ENCODE measurements at regions not wholly inside any gene's neighbourhood (a gene's known extent, or its start where the extent isn't known, plus 50 kb on each side); places are given as distances from the start of the nearest gene placed in this dataset.

DNA sequence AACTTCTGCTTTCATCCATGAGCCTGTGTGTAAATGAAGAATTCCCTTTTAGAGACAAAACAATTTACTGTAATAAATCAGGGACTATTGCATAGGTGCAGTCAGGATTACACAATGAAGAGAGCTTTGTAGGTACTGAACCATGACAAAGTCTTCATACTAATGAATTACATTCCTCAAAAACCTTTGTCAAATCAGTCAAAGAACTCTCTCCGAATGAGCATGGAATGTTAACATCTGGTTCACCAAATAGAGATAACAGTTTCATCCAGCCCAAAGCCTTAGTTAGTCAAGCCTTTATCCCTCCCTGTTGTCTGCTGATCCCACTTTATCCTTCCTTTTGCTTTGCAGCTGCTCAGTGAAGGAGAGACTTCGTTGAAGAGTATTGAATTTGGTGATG, 62.9 kb upstream of the DMRTA1 start:
- BruUV-seq (replicated peaks) = no TSS peak
- intact Hi-C loops (cut with micrococcal nuclease; ENCODE audit: unreplicated experiment) = no loop called here
- Histone ChIP-seq H3K27me3 (replicated peaks; ENCODE audit: control insufficient read depth, insufficient read depth, low read length) (no peaks in the 10 kb centered on the region), H3K4me1 (no peaks in the 10 kb centered on the region), H3K36me3 (ENCODE audit: control insufficient read depth, insufficient read depth, low read length) (no peaks in the 10 kb centered on the region), H3K4me3 (ENCODE audit: low read depth, low read length) (no peak overlapping the region), H3K9me3 (no peaks in the 10 kb centered on the region)
- no peak for DNase-seq
- H3K4me3 Mint-ChIP-seq (ENCODE audit: unreplicated experiment) = no peak overlapping the region
- H3K27ac Mint-ChIP-seq (ENCODE audit: unreplicated experiment) = no peak overlapping the region
- POLR2A ChIA-PET = no interaction called here
- H3K27me3 Mint-ChIP-seq (ENCODE audit: insufficient read depth, unreplicated experiment) = peaks cover 2% of the 10 kb centered on the region
- CTCF ChIA-PET = no interaction called here
- H3K4me1 Mint-ChIP-seq (ENCODE audit: low read depth, unreplicated experiment) = no peaks in the 10 kb centered on the region
- TF ChIP-seq, protein P1, sequence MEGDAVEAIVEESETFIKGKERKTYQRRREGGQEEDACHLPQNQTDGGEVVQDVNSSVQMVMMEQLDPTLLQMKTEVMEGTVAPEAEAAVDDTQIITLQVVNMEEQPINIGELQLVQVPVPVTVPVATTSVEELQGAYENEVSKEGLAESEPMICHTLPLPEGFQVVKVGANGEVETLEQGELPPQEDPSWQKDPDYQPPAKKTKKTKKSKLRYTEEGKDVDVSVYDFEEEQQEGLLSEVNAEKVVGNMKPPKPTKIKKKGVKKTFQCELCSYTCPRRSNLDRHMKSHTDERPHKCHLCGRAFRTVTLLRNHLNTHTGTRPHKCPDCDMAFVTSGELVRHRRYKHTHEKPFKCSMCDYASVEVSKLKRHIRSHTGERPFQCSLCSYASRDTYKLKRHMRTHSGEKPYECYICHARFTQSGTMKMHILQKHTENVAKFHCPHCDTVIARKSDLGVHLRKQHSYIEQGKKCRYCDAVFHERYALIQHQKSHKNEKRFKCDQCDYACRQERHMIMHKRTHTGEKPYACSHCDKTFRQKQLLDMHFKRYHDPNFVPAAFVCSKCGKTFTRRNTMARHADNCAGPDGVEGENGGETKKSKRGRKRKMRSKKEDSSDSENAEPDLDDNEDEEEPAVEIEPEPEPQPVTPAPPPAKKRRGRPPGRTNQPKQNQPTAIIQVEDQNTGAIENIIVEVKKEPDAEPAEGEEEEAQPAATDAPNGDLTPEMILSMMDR (IDR thresholded peaks at IDR 0.05; ENCODE audit: insufficient read depth in 1 of 2, low read depth in 1 of 2, low read length in 1 of 2, severe bottlenecking in 1 of 2, unreplicated experiment in 1 of 2) = no peak
- H3K36me3 Mint-ChIP-seq (ENCODE audit: insufficient read depth, unreplicated experiment) = no peaks in the 10 kb centered on the region
- no peaks in the 10 kb centered on the region for H3K9me3 Mint-ChIP-seq (ENCODE audit: unreplicated experiment)

DNA sequence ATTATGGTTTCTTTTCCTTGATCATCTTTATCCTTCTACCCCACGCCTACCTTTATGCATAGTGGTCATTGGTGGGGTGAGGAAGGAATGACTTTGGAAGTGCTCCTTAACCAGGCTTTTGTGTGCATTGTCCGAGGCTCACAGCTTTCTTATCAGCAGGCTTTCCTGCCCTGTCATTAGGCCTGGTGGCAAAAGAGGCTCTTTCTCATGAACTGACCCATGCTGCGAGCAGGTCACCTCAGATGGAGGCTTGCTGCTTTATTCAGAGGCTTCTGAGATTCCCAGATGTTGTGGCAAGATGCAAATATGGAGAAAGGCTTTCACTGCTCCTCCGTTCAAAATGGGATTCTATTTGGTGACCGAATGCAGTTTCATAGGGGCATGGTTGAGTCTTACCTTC, 57.4 kb upstream of the DMRTA1 start:
- no TSS peak for BruUV-seq (replicated peaks)
- H3K27me3 Mint-ChIP-seq (ENCODE audit: insufficient read depth, unreplicated experiment) = peaks cover 2% of the 10 kb centered on the region
- H3K27ac Mint-ChIP-seq (ENCODE audit: unreplicated experiment) = no peak overlapping the region

DNA sequence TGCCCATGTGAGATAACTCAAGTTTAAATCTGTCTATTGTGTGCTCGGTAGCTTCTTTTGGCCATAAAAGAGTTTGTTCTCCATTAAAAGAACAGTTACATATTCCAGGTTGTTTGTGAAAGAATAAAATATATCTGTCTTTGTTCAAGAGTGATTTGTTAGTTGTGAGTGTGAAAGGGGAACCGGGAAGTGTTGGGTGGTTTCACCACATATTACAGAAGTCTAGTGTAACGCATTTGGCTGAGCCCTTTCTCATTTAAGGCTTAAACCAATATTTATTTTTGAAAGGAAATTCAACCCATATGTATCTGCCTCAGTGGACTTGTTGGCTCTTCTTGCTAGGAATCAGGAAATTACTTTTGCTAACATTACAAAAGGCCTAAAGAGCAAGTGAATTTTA, 54.1 kb upstream of the DMRTA1 start:
- Mint-ChIP-seq H3K27ac (ENCODE audit: unreplicated experiment) (no peak overlapping the region), H3K27me3 (ENCODE audit: insufficient read depth, unreplicated experiment) (no peaks in the 10 kb centered on the region), H3K4me3 (ENCODE audit: unreplicated experiment) (no peak overlapping the region), H3K36me3 (ENCODE audit: insufficient read depth, unreplicated experiment) (no peaks in the 10 kb centered on the region), H3K4me1 (ENCODE audit: low read depth, unreplicated experiment) (no peaks in the 10 kb centered on the region), H3K9me3 (ENCODE audit: unreplicated experiment) (peaks cover 10% of the 10 kb centered on the region)
- Histone ChIP-seq H3K9me3 (no peaks in the 10 kb centered on the region), H3K27me3 (replicated peaks; ENCODE audit: control insufficient read depth, insufficient read depth, low read length) (no peaks in the 10 kb centered on the region), H3K36me3 (ENCODE audit: control insufficient read depth, insufficient read depth, low read length) (no peaks in the 10 kb centered on the region), H3K4me3 (ENCODE audit: low read depth, low read length) (no peak overlapping the region), H3K4me1 (no peaks in the 10 kb centered on the region)
- POLR2A ChIA-PET = no interaction called here
- CTCF ChIA-PET = no interaction called here
- no TSS peak for BruUV-seq (replicated peaks)
- intact Hi-C loops (cut with micrococcal nuclease; ENCODE audit: unreplicated experiment) = no loop called here
- TF ChIP-seq, protein P1 (IDR thresholded peaks at IDR 0.05; ENCODE audit: insufficient read depth in 1 of 2, low read depth in 1 of 2, low read length in 1 of 2, severe bottlenecking in 1 of 2, unreplicated experiment in 1 of 2) = no peak
- no peak for DNase-seq

More for the DNA sequence above, 57.4 kb upstream of the DMRTA1 start:
- no peaks in the 10 kb centered on the region for H3K27me3 ChIP-seq (replicated peaks; ENCODE audit: control insufficient read depth, insufficient read depth, low read length)
- no peaks in the 10 kb centered on the region for H3K36me3 Mint-ChIP-seq (ENCODE audit: insufficient read depth, unreplicated experiment)
- H3K4me1 Mint-ChIP-seq (ENCODE audit: low read depth, unreplicated experiment) = no peaks in the 10 kb centered on the region
- no peak for DNase-seq
- no peaks in the 10 kb centered on the region for H3K36me3 ChIP-seq (ENCODE audit: control insufficient read depth, insufficient read depth, low read length)
- no peaks in the 10 kb centered on the region for H3K9me3 Mint-ChIP-seq (ENCODE audit: unreplicated experiment)
- H3K4me3 Mint-ChIP-seq (ENCODE audit: unreplicated experiment) = no peak overlapping the region
- H3K4me3 ChIP-seq (ENCODE audit: low read depth, low read length) = no peak overlapping the region
- H3K9me3 ChIP-seq = no peaks in the 10 kb centered on the region
- H3K4me1 ChIP-seq = no peaks in the 10 kb centered on the region
- ChIA-PET POLR2A (no interaction called here), CTCF (no interaction called here)
- intact Hi-C loops (cut with micrococcal nuclease; ENCODE audit: unreplicated experiment) = no loop called here
- TF ChIP-seq, protein P1 (IDR thresholded peaks at IDR 0.05; ENCODE audit: insufficient read depth in 1 of 2, low read depth in 1 of 2, low read length in 1 of 2, severe bottlenecking in 1 of 2, unreplicated experiment in 1 of 2) = no peak

Data from Caco-2 (cell line).